PC-9 (cell line): ENCODE measurements at regions not wholly inside any gene's neighbourhood (a gene's known extent, or its start where the extent isn't known, plus 50 kb on each side); places are given as distances from the start of the nearest gene placed in this dataset.

Source experiments
- EZH2 ChIP-seq: fragments of 200-600 bp; sonication (generic); IDR thresholded peaks from 2 replicates; pipeline ENCODE4 v1.8.0; 2017; ENCODE audit warnings: antibody characterized with exemption, low read depth
- TF ChIP-seq, protein P1 (sequence below): fragments of 200-600 bp; sonication (generic); conservative IDR thresholded peaks from 2 replicates; pipeline ENCODE4 v1.6.1; 2017; ENCODE audit warnings: mixed run types, antibody characterized with exemption, mild to moderate bottlenecking, moderate library complexity

DNA sequence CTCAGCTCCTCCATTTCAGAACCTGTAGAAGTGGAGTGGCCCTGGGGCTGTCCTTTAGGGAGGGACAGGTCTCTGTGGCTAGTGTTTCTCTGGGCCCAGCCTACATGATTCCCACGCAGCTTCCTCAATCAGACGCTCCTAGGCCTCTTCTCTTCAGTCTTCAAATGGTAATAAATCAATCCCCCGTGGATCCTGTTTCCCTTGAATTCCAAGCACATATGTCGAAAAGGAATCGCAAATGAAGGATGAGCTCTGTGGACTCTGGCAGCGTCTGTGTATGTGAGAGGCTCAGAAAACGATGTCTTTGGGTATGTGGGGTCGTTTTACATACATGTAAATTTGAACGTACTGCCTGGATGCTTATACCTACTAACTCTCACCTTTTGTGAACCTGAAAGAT lies 98.5 kb upstream of the ST8SIA3 start:
- no peak for TF ChIP-seq EZH2
- TF ChIP-seq, protein P1, sequence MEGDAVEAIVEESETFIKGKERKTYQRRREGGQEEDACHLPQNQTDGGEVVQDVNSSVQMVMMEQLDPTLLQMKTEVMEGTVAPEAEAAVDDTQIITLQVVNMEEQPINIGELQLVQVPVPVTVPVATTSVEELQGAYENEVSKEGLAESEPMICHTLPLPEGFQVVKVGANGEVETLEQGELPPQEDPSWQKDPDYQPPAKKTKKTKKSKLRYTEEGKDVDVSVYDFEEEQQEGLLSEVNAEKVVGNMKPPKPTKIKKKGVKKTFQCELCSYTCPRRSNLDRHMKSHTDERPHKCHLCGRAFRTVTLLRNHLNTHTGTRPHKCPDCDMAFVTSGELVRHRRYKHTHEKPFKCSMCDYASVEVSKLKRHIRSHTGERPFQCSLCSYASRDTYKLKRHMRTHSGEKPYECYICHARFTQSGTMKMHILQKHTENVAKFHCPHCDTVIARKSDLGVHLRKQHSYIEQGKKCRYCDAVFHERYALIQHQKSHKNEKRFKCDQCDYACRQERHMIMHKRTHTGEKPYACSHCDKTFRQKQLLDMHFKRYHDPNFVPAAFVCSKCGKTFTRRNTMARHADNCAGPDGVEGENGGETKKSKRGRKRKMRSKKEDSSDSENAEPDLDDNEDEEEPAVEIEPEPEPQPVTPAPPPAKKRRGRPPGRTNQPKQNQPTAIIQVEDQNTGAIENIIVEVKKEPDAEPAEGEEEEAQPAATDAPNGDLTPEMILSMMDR: no peak
